ENCODE measurements at regions not wholly inside any gene's neighbourhood (a gene's known extent, or its start where the extent isn't known, plus 50 kb on each side); places are given as distances from the start of the nearest gene placed in this dataset.

GRCh38 chr9:117938896-117939295, 234.7 kb downstream of the TLR4 start:
- TF ChIP-seq, protein P1, sequence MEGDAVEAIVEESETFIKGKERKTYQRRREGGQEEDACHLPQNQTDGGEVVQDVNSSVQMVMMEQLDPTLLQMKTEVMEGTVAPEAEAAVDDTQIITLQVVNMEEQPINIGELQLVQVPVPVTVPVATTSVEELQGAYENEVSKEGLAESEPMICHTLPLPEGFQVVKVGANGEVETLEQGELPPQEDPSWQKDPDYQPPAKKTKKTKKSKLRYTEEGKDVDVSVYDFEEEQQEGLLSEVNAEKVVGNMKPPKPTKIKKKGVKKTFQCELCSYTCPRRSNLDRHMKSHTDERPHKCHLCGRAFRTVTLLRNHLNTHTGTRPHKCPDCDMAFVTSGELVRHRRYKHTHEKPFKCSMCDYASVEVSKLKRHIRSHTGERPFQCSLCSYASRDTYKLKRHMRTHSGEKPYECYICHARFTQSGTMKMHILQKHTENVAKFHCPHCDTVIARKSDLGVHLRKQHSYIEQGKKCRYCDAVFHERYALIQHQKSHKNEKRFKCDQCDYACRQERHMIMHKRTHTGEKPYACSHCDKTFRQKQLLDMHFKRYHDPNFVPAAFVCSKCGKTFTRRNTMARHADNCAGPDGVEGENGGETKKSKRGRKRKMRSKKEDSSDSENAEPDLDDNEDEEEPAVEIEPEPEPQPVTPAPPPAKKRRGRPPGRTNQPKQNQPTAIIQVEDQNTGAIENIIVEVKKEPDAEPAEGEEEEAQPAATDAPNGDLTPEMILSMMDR (IDR thresholded peaks at IDR 0.05; ENCODE audit: poor library complexity, severe bottlenecking) = no peak
- TF ChIP-seq TAF1 (IDR thresholded peaks at IDR 0.05; ENCODE audit: low read depth) = no peak

All from neural cell (in vitro differentiated cells).